ENCODE measurements at regions not wholly inside any gene's neighbourhood (a gene's known extent, or its start where the extent isn't known, plus 50 kb on each side); places are given as distances from the start of the nearest gene placed in this dataset.

DNA sequence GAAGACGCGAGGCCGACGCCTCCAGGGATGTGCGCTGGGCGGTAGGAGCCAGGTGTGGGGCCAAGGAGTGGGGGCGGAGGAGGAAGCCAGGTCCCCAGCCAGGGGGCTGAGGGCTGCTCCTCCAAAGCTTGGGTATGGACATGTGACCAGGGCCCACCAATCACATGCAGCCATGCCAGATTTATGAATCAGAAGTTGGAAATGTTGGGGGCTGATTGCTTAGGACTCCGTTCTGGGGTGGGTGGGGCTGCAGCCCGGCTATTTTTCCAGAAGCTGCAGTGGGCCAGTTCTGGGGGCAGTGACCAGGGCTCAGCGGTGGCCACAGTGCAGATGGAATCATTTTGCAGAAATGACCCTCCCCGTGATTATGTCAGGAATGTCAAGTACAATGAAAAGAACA lies 96.0 kb downstream of the CEBPB start:
- no peak for DNase-seq

DNA sequence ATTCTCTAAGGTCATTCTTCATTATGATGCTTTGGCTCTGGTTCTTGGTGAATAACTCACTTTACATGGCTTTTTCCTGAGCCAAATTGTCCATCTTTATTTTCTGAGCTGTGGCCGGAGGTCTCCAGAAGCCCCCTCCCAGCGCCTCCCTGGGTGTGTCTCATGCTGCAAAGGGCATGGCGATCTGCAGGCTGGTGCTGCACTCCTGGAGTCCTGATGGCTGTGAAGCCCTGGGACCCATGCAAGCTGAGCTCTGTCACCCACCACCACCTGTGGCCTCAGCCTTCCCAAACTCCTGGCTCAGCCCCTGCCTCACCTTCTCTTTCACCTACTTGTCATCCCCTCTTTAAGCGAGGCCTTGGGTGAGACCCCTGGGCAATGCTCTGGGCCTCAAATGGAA lies 96.9 kb downstream of the CEBPB start:
- no peak for DNase-seq

DNA sequence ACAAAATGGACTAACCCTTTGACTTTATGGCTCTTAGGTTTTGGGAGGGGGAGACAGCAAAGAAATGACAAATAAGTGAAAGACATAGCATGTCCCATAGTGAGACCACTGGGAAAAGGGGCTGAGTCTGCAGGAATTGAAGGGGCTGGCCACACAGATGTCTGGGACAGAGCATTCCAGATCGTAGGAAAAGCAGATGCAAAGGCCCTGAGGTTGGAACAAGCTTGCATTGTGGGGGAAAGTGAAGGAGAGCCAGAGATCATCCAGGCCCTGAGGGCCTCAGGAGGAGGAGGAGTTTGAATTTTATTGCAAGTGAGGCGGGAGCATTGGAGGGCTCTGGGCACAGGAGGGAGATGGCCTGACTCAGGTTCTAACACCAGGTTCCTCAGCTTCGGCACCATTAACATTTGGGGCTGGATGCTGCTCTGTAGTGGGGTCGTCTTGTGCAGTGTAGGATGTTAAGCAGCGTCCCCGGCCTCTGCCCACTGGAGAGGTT lies 97.5 kb downstream of the CEBPB start:
- no peak for DNase-seq

DNA sequence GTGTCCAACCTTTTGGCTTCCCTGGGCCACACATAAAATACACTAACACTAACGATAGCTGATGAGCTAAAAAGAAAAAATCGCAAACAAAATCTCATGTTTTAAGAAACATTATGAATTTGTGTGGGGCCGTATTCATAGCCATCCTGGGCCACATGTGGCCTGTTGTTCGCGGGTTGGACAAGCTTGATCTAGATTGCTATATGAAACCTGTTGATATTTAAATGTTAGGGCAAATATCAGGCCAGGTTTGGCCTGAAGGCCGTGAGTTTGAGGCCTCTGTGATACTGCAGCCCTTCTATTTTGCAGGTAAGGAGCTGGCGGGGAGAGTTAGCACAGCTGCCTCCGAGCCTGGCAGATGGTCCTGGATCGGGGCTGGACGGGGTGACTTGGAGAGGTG lies 99.0 kb downstream of the CEBPB start:
- no peak for DNase-seq

DNA sequence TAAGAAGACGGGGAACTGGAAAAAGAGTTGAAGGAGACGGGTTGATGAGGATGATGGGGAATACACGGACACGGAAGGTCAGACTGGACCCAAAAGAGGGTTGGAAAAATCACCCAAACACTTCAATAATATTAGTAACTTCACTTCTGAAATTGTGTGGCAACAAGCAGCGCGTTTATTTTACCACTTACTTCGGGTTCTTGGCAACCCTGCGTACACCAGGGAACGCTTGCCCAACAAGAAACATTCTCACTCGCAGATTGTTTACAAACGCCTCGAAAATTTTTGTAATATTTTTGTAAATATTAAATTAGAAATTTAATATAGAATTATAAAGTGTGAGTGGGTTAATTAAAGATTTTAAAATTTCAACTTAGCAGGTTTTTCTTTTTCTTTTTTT lies 99.5 kb downstream of the CEBPB start:
- no peak for DNase-seq

DNA sequence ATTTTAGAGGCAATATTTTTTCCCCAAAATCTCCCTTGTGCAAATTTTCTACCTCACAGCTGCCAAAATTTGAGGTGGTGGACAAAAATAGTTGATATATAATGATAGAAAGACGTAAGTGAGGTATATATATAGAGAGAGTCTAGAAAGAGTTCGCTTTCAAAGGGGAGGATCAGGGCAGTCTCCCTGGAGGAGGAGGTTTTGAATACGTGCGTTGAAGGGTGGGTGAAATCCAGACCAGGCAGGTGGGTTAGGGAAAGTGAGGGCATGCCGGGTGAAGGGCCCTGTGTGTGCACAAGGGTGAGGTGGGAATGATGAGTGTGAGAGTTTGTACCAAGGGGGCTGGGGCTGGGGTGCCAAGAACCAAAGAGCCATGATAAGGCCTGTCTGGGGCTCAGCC lies 100.2 kb downstream of the CEBPB start:
- DNase-seq = no peak

DNA sequence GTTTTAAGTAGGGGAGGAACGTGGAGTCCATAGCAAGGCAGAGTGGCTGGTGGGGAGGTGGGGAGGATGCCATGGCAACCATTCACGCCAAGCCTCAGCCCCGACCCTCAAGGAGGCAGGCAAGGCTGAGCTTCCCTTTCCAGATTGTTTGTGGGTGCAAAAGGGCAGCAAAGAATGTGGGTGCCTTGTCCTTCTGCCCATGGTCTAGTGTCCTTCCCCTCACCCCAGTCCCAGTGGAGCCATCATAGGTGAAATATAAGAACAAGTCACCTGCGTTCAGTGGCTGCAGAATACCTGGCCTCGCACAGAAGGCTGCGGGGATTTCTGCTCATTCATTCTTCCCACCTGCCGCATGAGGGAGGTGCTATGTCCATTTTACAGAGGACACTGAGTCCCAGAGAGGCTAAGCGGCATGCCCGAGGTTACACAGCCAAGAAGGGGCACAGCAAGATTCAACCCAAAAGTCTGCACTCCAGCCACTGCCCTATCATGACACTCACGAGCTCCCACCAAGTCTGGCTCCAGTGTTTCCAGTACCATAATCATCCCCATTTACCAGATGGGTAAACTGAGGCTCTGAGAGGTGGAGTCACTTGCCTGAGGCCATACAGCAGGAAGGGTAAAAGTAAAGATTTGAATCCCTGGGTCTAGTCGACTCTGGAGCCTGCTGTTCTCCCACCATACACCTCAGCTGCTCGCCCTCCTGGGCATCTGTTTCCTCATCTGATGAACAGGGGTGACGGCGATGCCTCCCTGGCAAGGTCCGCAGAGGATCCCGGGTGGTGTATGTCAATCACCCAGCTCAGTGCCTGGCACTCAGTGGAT lies 100.8 kb downstream of the CEBPB start:
- no peak for DNase-seq

DNA sequence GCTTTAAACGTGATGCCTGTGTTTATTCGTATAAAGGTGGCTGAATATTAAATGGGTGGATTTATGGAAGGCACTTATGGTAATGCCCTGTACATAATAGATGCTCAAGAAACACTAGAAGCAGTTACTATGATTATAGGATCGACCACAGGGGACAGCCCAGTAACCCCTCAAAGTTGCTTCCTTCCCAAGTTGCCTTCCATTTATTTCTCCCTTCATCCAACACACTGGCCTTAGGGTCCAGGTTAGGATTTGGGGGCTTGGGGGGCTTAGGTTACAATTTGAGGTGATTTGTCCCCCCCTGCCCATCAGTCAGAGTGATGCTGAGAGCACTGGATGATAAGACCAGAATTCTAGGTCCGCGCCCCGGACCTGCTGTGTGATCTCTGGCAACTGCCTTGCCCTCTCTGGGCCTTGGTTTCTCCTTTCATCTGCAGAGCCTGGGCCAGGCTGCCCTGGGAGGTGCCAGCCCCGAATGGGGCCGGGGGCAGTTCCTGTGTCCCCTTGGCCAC lies 101.5 kb downstream of the CEBPB start:
- DNase-seq = no peak

DNA sequence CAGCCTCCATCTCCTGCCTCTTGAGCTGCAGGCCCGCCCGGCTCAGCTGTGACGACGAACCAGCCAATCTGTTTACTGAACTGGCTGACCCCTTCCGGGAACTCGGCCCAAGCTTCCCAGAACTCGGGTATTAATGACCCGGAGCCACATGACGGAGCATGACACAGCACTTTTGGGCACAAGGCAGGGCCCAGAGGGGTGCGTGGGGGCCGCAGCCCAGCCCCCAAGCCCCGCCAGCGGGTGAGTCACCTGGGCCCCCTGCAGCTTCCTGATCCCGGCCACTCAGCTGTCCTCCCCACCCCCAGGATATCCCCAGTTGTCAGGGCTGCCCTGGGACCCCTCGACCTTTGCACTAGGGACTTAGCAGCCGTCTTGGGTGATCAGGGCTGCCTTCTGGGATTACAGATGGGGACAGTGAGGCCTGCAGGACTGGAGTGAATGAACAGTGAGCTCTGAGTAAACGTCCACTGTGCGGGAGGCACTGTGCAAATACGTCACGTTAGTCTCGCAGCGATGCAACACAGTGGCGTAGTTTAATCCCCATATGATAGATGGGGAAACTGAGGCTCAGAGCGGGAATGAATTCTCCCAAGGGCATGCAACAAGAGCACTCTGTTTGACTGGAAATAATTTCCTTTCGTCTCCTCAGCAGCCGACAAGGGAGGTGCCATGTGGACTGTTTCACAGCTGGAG lies 102.1 kb downstream of the CEBPB start:
- DNase-seq = no peak

DNA sequence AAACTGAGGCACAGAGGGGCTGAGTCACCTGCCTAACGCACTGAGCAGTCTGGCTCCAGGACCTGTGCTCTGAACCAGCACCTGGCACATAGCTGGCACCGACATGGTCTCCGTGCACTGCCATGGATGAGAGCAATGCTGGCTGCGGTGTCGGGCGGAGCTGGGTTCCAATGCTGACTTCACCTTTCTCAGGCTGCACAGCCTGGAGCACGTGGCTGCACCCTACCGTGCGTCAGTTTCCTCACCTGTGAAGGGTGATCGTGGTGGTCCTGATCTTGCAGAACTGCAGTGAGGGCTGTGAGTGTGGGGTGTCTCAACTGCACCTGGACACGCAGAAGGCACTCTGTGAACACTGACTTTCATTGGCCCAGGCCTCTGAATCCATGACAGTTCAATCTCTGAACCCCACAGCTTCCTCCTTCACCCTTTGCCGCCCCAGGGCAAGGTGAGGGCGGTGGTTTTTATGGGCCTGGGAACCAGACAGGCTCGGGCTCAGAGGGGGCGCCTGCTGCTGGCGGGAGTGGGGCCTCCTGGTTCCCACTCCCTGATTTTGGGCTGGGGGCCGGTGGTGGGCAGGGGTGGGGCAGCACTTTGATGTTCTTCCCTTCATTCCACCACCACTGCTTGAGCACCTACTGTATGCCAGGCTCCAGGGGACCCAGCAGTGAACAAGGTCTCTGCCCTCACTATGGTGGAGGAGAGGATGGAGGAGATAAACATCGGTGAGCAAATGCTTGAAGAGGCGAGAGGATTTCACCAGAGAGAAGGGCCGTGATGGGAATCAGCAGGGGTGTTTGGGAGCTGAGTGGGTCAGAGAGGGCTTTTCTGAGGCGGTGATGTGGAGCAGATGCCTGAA lies 102.9 kb downstream of the CEBPB start:
- no peak for DNase-seq

DNA sequence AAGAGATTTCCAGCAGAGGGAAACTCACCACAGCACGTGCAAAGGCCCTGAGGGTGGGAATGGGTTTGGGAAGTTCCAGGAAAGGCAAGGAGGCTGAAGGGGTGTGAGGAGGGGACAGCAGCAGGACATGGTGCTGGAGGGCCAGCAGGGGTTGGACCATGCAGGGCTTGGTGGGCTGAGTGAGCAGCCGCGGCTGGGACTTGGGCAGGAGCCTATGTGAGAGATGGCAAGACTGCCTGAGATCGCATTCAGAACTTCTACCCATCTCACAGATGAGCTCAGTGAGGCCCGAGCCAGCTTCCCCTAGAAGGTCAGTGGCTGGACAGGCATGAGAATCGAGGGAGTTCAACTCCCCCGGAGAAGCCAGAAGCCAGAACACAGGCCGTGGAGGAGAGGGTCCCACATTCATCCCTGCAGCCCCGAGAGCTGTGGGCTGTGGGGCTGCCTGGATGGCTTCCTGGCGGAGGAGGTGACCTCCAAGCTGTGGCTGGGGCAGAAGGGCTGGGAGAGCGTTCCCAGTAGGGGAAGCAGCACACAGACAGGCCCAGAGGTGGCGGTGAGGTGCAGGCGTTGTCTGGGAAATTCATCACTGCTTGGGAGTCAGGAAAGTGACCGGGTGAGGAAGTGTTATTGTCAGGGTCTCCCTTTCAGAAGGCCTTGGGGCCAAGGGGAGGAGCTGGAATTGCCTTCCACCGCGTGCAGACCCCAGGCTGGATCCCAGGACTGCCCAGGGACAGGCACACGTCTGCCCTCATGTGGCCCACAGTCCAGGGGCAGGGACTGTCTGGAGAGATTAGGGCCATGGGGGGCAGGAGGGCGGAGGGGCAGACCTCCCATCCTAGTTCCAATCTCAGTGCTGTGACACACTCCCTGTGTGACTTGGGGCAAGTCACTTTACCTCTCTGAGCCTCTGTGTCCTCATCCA lies 103.8 kb downstream of the CEBPB start:
- DNase-seq = no peak

DNA sequence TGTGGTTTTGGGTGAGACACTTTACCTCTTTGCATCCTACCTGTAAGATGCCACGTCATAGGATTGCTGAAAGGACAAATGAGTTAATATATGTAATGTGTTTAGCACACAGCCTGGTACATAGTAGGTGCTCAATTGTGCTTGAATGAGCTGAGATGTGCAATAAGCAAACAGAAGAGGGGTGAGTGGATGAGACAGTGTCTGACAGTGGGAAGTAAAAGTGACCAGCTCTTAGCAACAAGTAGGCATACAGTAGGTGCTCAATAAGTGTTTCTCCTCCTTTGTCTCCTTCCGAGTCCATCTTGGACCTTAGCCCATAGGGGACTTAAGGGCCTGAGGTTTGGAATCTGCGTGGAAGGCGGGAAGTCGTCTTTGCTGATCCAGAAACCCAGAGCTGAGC lies 104.7 kb downstream of the CEBPB start:
- DNase-seq = no peak

DNA sequence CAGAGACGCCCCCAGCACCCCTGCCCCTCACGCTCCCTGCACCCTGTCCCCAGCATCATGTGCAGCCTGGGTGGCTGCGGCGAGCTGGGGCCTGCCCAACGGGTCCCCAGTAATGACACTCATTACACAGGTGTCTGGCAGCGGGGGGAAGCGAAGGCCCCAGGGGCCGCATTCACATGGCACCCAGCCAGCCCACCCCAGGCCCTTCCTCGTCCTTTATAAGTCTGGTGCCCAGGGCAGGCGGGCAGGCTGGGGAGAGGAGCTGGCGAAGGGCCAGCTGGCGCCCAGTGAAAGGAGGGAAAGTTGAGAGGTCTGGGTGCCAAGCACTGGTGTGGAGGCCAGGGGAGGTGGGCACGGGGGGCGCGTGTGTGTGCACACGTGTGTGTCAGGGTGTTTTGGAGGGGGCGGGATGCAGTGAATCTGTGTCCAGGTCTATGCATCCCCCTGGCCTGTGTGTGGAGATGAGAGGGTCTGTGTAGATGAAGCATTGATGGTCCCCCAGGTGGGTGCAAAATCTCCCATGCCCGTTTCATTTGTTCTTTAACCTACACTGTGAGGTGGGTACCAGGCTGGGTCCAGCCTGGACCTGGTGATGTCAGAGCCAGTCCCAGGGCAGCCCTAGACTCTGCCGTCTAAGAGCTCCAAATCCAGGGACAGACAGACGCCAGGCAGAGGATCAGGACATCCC lies 105.3 kb downstream of the CEBPB start:
- peak; percentile 96 for DNase-seq

DNA sequence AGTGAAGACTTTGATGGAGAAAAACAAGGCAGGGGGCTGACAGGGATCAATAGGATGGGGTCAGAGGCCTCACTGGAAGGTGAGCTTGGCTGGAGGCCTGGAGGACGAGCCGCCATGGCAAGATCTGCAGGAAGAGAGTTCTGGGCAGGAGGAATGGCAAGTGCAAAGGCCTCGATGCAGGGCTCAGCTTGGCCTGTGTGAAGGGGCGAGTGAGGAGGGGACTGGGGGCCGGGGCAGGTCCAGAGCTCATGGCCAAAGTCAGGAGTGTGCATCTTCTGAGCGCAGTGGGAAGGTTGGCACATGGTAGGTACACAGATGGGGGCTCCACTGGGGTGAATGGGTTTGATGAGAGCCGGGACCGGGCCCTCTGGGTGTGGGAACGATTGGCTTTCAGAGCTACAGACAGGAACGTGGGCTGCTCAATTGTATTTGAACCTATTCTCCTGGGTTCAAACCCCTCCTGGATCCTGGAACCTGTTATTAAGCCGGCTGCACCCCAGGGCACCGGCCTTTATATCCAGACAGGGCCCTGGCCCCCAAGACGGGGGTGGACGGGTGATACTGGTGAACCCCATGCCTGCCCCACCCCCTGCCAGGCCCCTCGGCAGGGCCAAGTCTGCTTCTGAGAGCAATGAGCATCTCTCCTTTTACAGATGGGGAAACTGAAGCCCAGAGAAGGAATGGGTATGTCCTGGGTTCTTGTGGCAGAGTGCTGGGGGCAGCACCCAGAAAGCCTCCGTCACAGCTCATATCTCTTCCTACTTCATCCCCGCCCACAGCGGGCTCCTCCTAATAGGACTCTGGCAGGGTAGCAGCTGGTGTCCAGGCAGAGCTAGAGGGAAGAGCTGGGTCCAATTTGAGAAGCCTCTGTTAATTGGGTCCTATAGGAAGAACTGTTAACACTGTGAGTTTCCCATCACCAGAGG lies 106.1 kb downstream of the CEBPB start:
- DNase-seq = no peak

DNA sequence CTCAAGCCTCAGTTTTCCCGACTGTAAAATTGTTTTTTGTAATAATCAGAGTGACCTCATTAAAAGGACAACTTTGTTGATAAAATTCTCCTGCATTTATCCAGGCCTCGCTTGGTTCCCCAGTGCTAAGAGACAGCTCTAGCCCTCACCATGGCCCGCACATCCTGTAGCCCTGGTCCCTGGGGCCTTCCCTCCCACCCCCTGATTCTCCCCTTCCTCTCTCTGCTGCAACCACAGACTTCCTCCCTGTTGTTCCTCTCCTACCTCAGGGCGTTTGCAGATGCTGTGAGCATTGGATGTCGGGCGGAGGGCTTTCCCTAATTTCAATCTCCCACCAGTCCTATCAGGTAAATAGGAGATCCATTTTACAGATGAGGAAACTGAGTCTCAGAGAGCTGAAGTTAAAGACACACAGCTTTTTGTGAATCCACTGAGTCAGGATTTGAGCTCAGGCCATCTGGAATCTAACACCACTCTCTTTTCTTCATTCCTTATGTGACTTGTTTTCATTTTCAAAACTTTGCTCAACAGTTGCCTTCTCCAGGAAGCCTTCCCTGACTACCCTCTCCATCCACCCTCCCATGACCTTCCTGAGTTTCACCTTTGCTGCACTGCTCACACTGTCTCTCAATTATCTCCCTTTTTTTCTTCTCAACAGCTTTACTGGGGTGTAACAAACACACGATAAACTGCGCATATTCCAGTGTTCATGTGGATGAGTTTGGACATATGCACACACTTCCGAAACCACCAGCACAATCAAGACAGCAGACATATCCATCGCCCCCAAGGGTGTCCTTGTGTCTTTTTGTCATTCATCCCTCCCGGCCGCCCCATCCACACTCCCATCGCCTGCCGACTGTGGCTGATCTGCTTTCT lies 107.1 kb downstream of the CEBPB start:
- no peak for DNase-seq

DNA sequence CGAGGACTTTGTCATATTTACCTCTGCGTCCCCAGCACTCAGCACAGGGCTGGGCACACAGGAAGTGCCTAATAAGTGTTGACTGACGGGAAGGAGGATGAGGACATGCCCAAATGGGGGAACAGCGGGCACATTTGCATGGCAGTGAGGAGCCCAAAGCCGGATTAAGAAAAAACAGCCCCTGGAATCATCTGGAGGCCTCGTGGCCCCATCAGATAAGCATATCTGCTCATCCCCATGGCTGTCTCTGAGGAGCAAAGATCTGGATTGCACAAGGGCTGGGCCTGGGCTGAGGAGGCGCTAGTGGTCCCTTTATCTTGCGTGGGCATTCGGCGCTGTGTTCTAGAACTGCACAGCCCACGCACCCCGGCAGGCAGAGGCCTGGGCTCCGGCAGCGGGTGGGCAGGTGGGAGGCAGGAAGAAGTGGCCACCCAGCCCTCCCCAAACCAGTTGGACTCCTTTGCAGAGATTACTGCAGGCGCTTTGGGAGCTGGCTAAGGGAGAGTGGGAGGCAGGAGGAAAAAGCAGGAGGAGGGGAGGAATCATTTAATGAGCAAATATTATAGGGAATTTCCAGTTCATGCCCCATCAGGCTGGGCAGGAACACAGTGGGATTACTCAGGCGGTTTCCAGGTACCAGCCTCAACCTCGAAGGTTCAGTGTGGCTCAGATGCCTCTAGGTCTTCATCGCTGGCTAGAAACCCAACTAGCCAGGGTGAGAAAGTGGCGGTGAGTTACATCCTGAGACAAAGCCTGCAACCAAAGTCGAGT lies 108.1 kb downstream of the CEBPB start:
- DNase-seq = no peak

DNA sequence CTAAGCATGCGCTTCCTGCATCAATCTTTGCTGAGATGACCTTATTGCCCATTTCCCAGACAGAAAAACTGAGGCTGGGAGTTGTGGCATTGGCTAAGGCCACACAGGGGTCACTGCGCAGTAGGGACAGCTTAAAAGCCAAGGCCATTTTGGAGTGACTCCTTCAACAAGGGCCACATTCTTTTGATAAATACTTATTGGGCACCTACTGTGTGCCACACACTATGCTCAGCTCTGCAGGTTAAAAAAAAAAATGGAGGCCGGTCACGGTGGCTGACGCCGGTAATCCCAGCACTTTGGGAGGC lies 108.6 kb downstream of the CEBPB start:
- no peak for DNase-seq

DNA sequence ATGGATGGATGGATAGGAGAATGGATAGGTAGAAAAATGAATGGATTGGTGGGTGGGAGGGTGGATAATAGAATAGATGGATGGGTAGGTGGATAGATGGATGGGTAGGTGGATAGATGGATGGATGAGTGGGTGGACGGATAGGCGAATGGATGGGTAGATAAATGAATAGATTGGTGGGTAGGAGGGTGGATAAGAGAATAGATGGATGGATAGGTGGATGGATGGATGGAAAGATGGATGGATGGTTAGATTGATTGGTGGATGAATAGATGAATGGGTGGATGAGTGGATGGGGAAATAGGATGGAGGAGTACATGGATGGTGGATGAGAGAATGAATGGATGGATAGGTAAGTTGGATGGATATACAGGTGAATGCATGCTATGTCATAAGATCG lies 110.5 kb downstream of the CEBPB start:
- no peak for DNase-seq

DNA sequence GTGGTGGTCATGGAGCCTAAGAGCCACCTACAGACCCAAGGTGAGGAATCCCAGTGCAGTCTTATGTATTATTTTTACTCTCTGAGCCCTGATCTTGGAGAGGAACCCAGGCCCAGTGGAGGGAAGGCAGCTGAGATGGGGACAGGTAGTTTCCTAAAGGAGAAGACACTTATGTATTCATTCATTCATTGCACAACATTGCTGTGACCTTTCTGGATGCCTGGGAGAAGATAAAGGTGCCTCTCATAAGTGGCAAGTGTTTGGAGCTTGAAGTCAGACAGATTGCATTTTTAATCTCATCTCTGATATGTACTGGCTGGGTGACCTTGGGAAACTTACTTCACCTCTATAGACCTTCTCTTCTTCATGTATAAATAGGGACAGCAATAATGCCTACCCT lies 111.1 kb downstream of the CEBPB start:
- no peak for DNase-seq

Measured in NCI-H1105 treated with DMSO at 0.1 percent for 48 hours (cell line).